GM04504 (cell line): ENCODE measurements at regions not wholly inside any gene's neighbourhood (a gene's known extent, or its start where the extent isn't known, plus 50 kb on each side); places are given as distances from the start of the nearest gene placed in this dataset.

Source experiments
- DNase-seq: peaks from one replicate; pipeline ENCODE4 v3.0.0-alpha.2; 2012; ENCODE audit warnings: low read depth

GRCh38 chr14:55500219-55500701, 59.8 kb upstream of the TBPL2 start:
- DNase-seq = no peak

- DNase-seq = no peak
Observed at GRCh38 chr14:55500708-55501107, 60.3 kb upstream of the TBPL2 start.

- no peak for DNase-seq
Observed at GRCh38 chr14:55502746-55503284, 62.4 kb upstream of the TBPL2 start.

- DNase-seq = no peak
Observed at GRCh38 chr14:55505846-55506245, 65.4 kb upstream of the TBPL2 start.

GRCh38 chr14:55508676-55509075, 68.3 kb upstream of the TBPL2 start:
- no peak for DNase-seq

- peak; percentile 23 for DNase-seq
Observed at GRCh38 chr14:55512421-55512820, 67.6 kb upstream of the KTN1 start.

GRCh38 chr14:55513491-55513890, 66.5 kb upstream of the KTN1 start:
- no peak for DNase-seq

- DNase-seq = peak; percentile 43
Observed at GRCh38 chr14:55514819-55515490, 65.1 kb upstream of the KTN1 start.

- no peak for DNase-seq
Observed at GRCh38 chr14:55516776-55517175, 63.2 kb upstream of the KTN1 start.

GRCh38 chr14:55518391-55518790, 61.6 kb upstream of the KTN1 start:
- no peak for DNase-seq

- DNase-seq = no peak
Observed at GRCh38 chr14:55519473-55520080, 60.4 kb upstream of the KTN1 start.

GRCh38 chr14:55523321-55523720, 56.7 kb upstream of the KTN1 start:
- DNase-seq = no peak
